ENCODE measurements at regions not wholly inside any gene's neighbourhood (a gene's known extent, or its start where the extent isn't known, plus 50 kb on each side); places are given as distances from the start of the nearest gene placed in this dataset.

DNA sequence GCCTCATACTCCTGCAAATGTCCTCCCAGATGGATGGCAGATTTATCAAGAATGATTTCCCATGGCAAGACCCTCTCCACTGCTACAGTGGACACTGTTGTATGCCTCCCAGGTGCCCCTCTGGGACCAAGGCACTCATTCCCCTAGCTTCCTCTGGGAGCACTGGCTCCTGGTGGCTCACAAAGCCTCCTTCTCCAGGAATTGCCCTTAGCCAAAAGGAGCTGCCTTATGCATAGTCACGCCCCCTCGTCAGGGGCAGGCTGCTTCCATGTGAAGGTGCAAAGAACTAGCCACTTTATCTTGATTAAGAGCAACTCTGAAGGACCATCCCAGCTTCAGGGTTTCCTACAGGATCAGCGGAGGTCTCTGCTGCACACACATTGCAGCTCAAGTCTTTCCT is 358.1 kb downstream of the CDK5RAP2 start:
- H2BK12ac ChIP-seq (ENCODE audit: low read length in 2 of 2) = no peak overlapping the region
- H2BK15ac ChIP-seq (ENCODE audit: low read depth, poor library complexity, severe bottlenecking) = peak overlapping the region; percentile 12
- no peak overlapping the region for H3K23ac ChIP-seq (ENCODE audit: low read length in 2 of 2)
- no peak overlapping the region for H3K4me3 ChIP-seq (ENCODE audit: insufficient read depth in 1 of 2, low read depth in 1 of 2, low read length in 2 of 2)
- no peaks in the 10 kb centered on the region for H3K36me3 ChIP-seq (ENCODE audit: control insufficient read depth in 1 of 2, insufficient read depth in 2 of 2, low read depth in 1 of 2, low read length in 2 of 2)
- no peak overlapping the region for H2BK5ac ChIP-seq (ENCODE audit: low read depth, low read length, poor library complexity, severe bottlenecking)
- no peak for DNase-seq
- no peak overlapping the region for H4K91ac ChIP-seq (ENCODE audit: low read length)
- no peak overlapping the region for H3K27ac ChIP-seq (ENCODE audit: low read length, poor library complexity, severe bottlenecking)
- H3K27me3 ChIP-seq (ENCODE audit: control insufficient read depth in 1 of 2, insufficient read depth in 1 of 2, low read length in 2 of 2) = no peaks in the 10 kb centered on the region
- H3K18ac ChIP-seq (ENCODE audit: low read depth in 1 of 2, low read length in 2 of 2) = no peak overlapping the region
- no peak overlapping the region for H3K4ac ChIP-seq (ENCODE audit: low read depth in 1 of 2, low read length in 2 of 2)
- H3K4me2 ChIP-seq (ENCODE audit: low read length, poor library complexity, severe bottlenecking) = no peak overlapping the region
- H2AK5ac ChIP-seq (ENCODE audit: low read length, severe bottlenecking) = no peak overlapping the region
- H3K9me3 ChIP-seq (ENCODE audit: control insufficient read depth, low read length) = no peaks in the 10 kb centered on the region
- H2BK120ac ChIP-seq (ENCODE audit: low read depth, low read length) = no peak overlapping the region
- no peak overlapping the region for H4K8ac ChIP-seq (ENCODE audit: low read length)
- H3K9ac ChIP-seq (ENCODE audit: low read length) = no peak overlapping the region
- no peak overlapping the region for H2AFZ ChIP-seq (ENCODE audit: low read depth, low read length)
- no peaks in the 10 kb centered on the region for H3K79me1 ChIP-seq (replicated peaks; ENCODE audit: low read length, poor library complexity, severe bottlenecking)
- WGBS = 25% methylated on average over 3 of the region's 3 CpGs
- no peaks in the 10 kb centered on the region for H3K4me1 ChIP-seq (ENCODE audit: control insufficient read depth, insufficient read depth, low read depth, low read length)
- no peak overlapping the region for H3K14ac ChIP-seq (ENCODE audit: low read length in 2 of 2)

DNA sequence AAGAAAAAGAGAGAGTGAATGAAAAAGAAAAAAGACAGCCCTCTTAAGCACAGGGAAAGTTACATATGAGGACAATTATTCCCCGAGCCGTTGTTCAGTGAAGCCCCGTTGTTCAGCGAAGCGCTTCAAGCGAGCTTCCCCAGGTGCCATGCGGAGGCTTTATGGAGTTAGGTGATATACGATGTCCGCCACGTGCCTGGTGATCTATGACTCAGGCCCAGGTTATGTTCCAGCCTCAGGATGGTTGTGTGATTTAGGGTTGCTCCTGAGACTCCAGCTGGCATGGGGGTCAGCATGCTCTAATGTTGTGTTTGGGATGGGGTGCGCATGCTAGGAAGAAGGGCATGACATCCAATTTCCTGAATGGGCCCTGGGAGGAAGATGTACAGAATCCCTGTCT is 365.6 kb downstream of the CDK5RAP2 start:
- H3K27me3 ChIP-seq (ENCODE audit: control insufficient read depth in 1 of 2, insufficient read depth in 1 of 2, low read length in 2 of 2) = peaks cover 0 to 4% of the 10 kb centered on the region in 2 experiments
- no peak overlapping the region for H4K91ac ChIP-seq (ENCODE audit: low read length)
- no peak overlapping the region for H3K27ac ChIP-seq (ENCODE audit: low read length, poor library complexity, severe bottlenecking)
- no peaks in the 10 kb centered on the region for H3K4me1 ChIP-seq (ENCODE audit: control insufficient read depth, insufficient read depth, low read depth, low read length)
- H3K79me1 ChIP-seq (replicated peaks; ENCODE audit: low read length, poor library complexity, severe bottlenecking) = no peaks in the 10 kb centered on the region
- no peak overlapping the region for H2BK12ac ChIP-seq (ENCODE audit: low read length in 2 of 2)
- H4K8ac ChIP-seq (ENCODE audit: low read length) = no peak overlapping the region
- no peak overlapping the region for H2BK120ac ChIP-seq (ENCODE audit: low read depth, low read length)
- H3K36me3 ChIP-seq (ENCODE audit: control insufficient read depth in 1 of 2, insufficient read depth in 2 of 2, low read depth in 1 of 2, low read length in 2 of 2) = no peaks in the 10 kb centered on the region
- no peak overlapping the region for H2BK5ac ChIP-seq (ENCODE audit: low read depth, low read length, poor library complexity, severe bottlenecking)
- no peak overlapping the region for H2AFZ ChIP-seq (ENCODE audit: low read depth, low read length)
- H2AK5ac ChIP-seq (ENCODE audit: low read length, severe bottlenecking) = no peak overlapping the region
- H3K18ac ChIP-seq (ENCODE audit: low read depth in 1 of 2, low read length in 2 of 2) = no peak overlapping the region
- no peak overlapping the region for H3K9ac ChIP-seq (ENCODE audit: low read length)
- no peak overlapping the region for H3K23ac ChIP-seq (ENCODE audit: low read length in 2 of 2)
- H3K14ac ChIP-seq (ENCODE audit: low read length in 2 of 2) = no peak overlapping the region
- no peak overlapping the region for H3K4ac ChIP-seq (ENCODE audit: low read depth in 1 of 2, low read length in 2 of 2)
- no peak overlapping the region for H2BK15ac ChIP-seq (ENCODE audit: low read depth, poor library complexity, severe bottlenecking)
- H3K4me3 ChIP-seq (ENCODE audit: insufficient read depth in 1 of 2, low read depth in 1 of 2, low read length in 2 of 2) = no peak overlapping the region
- WGBS = 83% methylated on average over 11 of the region's 11 CpGs
- H3K4me2 ChIP-seq (ENCODE audit: low read length, poor library complexity, severe bottlenecking) = no peak overlapping the region
- no peaks in the 10 kb centered on the region for H3K9me3 ChIP-seq (ENCODE audit: control insufficient read depth, low read length)
- DNase-seq = no peak

DNA sequence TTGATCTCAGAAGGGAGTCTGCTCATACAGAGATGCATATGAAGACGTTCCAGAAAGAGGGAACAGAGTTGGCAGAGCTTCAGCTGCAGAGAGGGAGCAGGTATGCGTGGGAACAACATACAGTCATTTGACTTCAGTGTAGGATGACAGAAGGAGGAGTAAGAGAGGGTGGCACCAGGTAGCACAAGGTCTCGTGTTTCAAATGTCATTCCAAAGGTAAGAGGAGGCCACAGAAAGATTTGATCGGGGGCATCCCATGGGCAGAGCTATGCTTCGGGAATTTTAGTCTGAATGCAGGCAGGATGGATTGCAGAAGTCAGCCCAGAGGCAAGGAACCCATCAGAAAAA is 367.1 kb downstream of the CDK5RAP2 start:
- no peak overlapping the region for H4K8ac ChIP-seq (ENCODE audit: low read length)
- H3K79me1 ChIP-seq (replicated peaks; ENCODE audit: low read length, poor library complexity, severe bottlenecking) = no peaks in the 10 kb centered on the region
- WGBS = 48% methylated on average over 5 of the region's 5 CpGs
- DNase-seq = no peak
- H2BK12ac ChIP-seq (ENCODE audit: low read length in 2 of 2) = no peak overlapping the region
- peaks cover 0 to 4% of the 10 kb centered on the region in 2 experiments for H3K27me3 ChIP-seq (ENCODE audit: control insufficient read depth in 1 of 2, insufficient read depth in 1 of 2, low read length in 2 of 2)
- no peak overlapping the region for H2AK5ac ChIP-seq (ENCODE audit: low read length, severe bottlenecking)
- H3K4me1 ChIP-seq (ENCODE audit: control insufficient read depth, insufficient read depth, low read depth, low read length) = no peaks in the 10 kb centered on the region
- no peak overlapping the region for H2BK120ac ChIP-seq (ENCODE audit: low read depth, low read length)
- H3K18ac ChIP-seq (ENCODE audit: low read depth in 1 of 2, low read length in 2 of 2) = no peak overlapping the region
- no peak overlapping the region for H2AFZ ChIP-seq (ENCODE audit: low read depth, low read length)
- H3K14ac ChIP-seq (ENCODE audit: low read length in 2 of 2) = no peak overlapping the region
- no peak overlapping the region for H2BK5ac ChIP-seq (ENCODE audit: low read depth, low read length, poor library complexity, severe bottlenecking)
- H4K91ac ChIP-seq (ENCODE audit: low read length) = no peak overlapping the region
- H3K23ac ChIP-seq (ENCODE audit: low read length in 2 of 2) = no peak overlapping the region
- no peak overlapping the region for H3K9ac ChIP-seq (ENCODE audit: low read length)
- no peaks in the 10 kb centered on the region for H3K36me3 ChIP-seq (ENCODE audit: control insufficient read depth in 1 of 2, insufficient read depth in 2 of 2, low read depth in 1 of 2, low read length in 2 of 2)
- no peak overlapping the region for H3K4ac ChIP-seq (ENCODE audit: low read depth in 1 of 2, low read length in 2 of 2)
- no peak overlapping the region for H3K4me2 ChIP-seq (ENCODE audit: low read length, poor library complexity, severe bottlenecking)
- H3K27ac ChIP-seq (ENCODE audit: low read length, poor library complexity, severe bottlenecking) = no peak overlapping the region
- H2BK15ac ChIP-seq (ENCODE audit: low read depth, poor library complexity, severe bottlenecking) = no peak overlapping the region
- H3K9me3 ChIP-seq (ENCODE audit: control insufficient read depth, low read length) = no peaks in the 10 kb centered on the region
- no peak overlapping the region for H3K4me3 ChIP-seq (ENCODE audit: insufficient read depth in 1 of 2, low read depth in 1 of 2, low read length in 2 of 2)

DNA sequence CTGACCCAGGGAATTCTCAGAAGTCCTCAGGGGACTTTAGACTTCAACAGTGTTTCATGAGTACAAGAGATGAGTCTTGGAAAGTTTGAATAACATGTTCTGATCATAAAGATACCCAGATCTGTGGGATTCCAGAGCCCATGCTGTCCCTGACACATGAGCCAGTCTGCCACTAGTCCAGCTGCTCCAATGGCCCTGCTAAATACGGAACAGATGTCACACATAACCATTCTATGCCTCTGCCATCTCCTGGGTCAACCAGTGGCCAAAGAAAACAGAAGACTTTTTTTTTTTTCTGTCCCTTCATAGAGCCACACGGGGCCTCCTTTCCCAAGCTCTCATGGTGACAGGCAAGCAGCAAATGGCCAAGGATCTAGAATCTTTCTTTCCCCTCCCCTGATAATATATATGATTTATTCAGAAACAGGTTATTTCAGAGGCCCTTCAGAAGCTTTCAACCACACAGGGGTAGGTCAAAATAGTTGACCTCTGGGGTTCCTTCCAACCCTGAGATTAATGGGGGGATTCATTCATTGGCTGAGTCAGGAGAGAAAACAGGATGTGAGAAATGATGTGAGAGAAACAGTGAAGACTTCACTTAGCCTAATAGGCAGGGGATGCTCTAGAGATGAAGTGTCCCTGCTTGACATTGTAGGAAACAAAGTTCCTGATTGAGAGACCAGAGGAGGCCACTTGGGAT is 367.7 kb downstream of the CDK5RAP2 start:
- H3K18ac ChIP-seq (ENCODE audit: low read depth in 1 of 2, low read length in 2 of 2) = no peak overlapping the region
- no peak overlapping the region for H3K27ac ChIP-seq (ENCODE audit: low read length, poor library complexity, severe bottlenecking)
- H3K79me1 ChIP-seq (replicated peaks; ENCODE audit: low read length, poor library complexity, severe bottlenecking) = no peaks in the 10 kb centered on the region
- H2BK12ac ChIP-seq (ENCODE audit: low read length in 2 of 2) = no peak overlapping the region
- no peak overlapping the region for H3K9ac ChIP-seq (ENCODE audit: low read length)
- H3K14ac ChIP-seq (ENCODE audit: low read length in 2 of 2) = no peak overlapping the region
- H2BK5ac ChIP-seq (ENCODE audit: low read depth, low read length, poor library complexity, severe bottlenecking) = no peak overlapping the region
- no peaks in the 10 kb centered on the region for H3K9me3 ChIP-seq (ENCODE audit: control insufficient read depth, low read length)
- 20% methylated on average over 2 of the region's 2 CpGs for WGBS
- no peak for DNase-seq
- no peak overlapping the region for H2BK15ac ChIP-seq (ENCODE audit: low read depth, poor library complexity, severe bottlenecking)
- no peaks in the 10 kb centered on the region for H3K36me3 ChIP-seq (ENCODE audit: control insufficient read depth in 1 of 2, insufficient read depth in 2 of 2, low read depth in 1 of 2, low read length in 2 of 2)
- no peak overlapping the region for H2AK5ac ChIP-seq (ENCODE audit: low read length, severe bottlenecking)
- H3K23ac ChIP-seq (ENCODE audit: low read length in 2 of 2) = no peak overlapping the region
- no peak overlapping the region for H3K4me2 ChIP-seq (ENCODE audit: low read length, poor library complexity, severe bottlenecking)
- H4K91ac ChIP-seq (ENCODE audit: low read length) = no peak overlapping the region
- no peak overlapping the region for H4K8ac ChIP-seq (ENCODE audit: low read length)
- no peak overlapping the region for H2AFZ ChIP-seq (ENCODE audit: low read depth, low read length)
- no peak overlapping the region for H2BK120ac ChIP-seq (ENCODE audit: low read depth, low read length)
- H3K4ac ChIP-seq (ENCODE audit: low read depth in 1 of 2, low read length in 2 of 2) = no peak overlapping the region
- peaks cover 0 to 4% of the 10 kb centered on the region in 2 experiments for H3K27me3 ChIP-seq (ENCODE audit: control insufficient read depth in 1 of 2, insufficient read depth in 1 of 2, low read length in 2 of 2)
- no peaks in the 10 kb centered on the region for H3K4me1 ChIP-seq (ENCODE audit: control insufficient read depth, insufficient read depth, low read depth, low read length)
- no peak overlapping the region for H3K4me3 ChIP-seq (ENCODE audit: insufficient read depth in 1 of 2, low read depth in 1 of 2, low read length in 2 of 2)

All from mesenchymal stem cell (in vitro differentiated cells and primary cell).